Common myeloid progenitor, CD34-positive (primary cell): ENCODE measurements at regions not wholly inside any gene's neighbourhood (a gene's known extent, or its start where the extent isn't known, plus 50 kb on each side); places are given as distances from the start of the nearest gene placed in this dataset.
"Not testable (repeated sequence)": the region's sequence is repeated elsewhere in the genome, so short reads cannot be mapped to it uniquely, and the experiment has no call there.

Source experiments
- CTCF ChIA-PET: fragments of 350-600 bp; sonication (Branson Sonifier 250); formaldehyde crosslinking; loops from one replicate; lab custom pipeline; 2021; ENCODE audit warnings: antibody characterized with exemption; lab: Charles Lee
- POLR2A ChIA-PET: fragments of 350-600 bp; sonication (Branson Sonifier 250); formaldehyde crosslinking; loops from one replicate; lab custom pipeline; 2021; ENCODE audit warnings: antibody characterized with exemption; lab: Charles Lee
- DNase-seq, 3 donors: peaks; one replicate each; pipeline versions ENCODE4 v3.0.0 to v3.0.0-alpha.2; 2013
- H3K27ac ChIP-seq, 2 experiments: 1 replicate in 1 of 2; 2 replicates in 1 of 2; pipeline ENCODE4 v1.7.0; 2013; ENCODE audit warnings: inconsistent platforms in 2 of 2, low read length in 2 of 2, mild to moderate bottlenecking in 2 of 2, low read depth in 1 of 2, moderate library complexity in 1 of 2; ENCODE audit not compliant: severe bottlenecking in 2 of 2, insufficient read depth in 1 of 2, poor library complexity in 1 of 2
- H3K27me3 ChIP-seq, 5 experiments: replicated peaks in 2 of 5; 1 replicate in 3 of 5; 2 replicates in 2 of 5; pipeline versions ENCODE4 v1.6.1 to v1.7.0; 2013; ENCODE audit warnings: low read length in 4 of 5, mild to moderate bottlenecking in 2 of 5, moderate library complexity in 2 of 5, inconsistent platforms in 1 of 5; ENCODE audit not compliant: insufficient read depth in 5 of 5, control insufficient read depth in 4 of 5
- H3K36me3 ChIP-seq, 4 experiments: 1 replicate in 2 of 4; 2 replicates in 2 of 4; pipeline versions ENCODE4 v1.6.1 to v1.7.0; 2013; ENCODE audit warnings: low read length in 3 of 4, control low read depth in 1 of 4, mild to moderate bottlenecking in 1 of 4; ENCODE audit not compliant: control insufficient read depth in 4 of 4, insufficient read depth in 4 of 4
- H3K4me1 ChIP-seq, 4 experiments: 1 replicate in 3 of 4; 2 replicates in 1 of 4; pipeline versions ENCODE4 v1.6.1 to v1.7.1; 2013; ENCODE audit warnings: low read length in 3 of 4, mild to moderate bottlenecking in 3 of 4, control low read depth in 1 of 4, inconsistent platforms in 1 of 4, moderate library complexity in 1 of 4; ENCODE audit not compliant: control insufficient read depth in 4 of 4, insufficient read depth in 4 of 4; ENCODE audit errors: control extremely low read depth in 1 of 4
- H3K4me3 ChIP-seq, 7 experiments: 1 replicate in 4 of 7; 2 replicates in 3 of 7; pipeline versions ENCODE4 v1.5.1 to v1.7.0; 2013; ENCODE audit warnings: mild to moderate bottlenecking in 7 of 7, low read length in 6 of 7, moderate library complexity in 6 of 7, inconsistent platforms in 2 of 7, low read depth in 2 of 7, control low read depth in 1 of 7; ENCODE audit not compliant: insufficient read depth in 4 of 7, control insufficient read depth in 1 of 7; ENCODE audit errors: extremely low read depth in 1 of 7
- H3K9me3 ChIP-seq, 5 experiments: 1 replicate in 4 of 5; 2 replicates in 1 of 5; pipeline versions ENCODE4 v1.6.1 to v1.7.1; 2013; ENCODE audit warnings: low read length in 4 of 5, mild to moderate bottlenecking in 2 of 5, inconsistent platforms in 1 of 5, low read depth in 1 of 5, moderate library complexity in 1 of 5; ENCODE audit not compliant: control insufficient read depth in 4 of 5, insufficient read depth in 2 of 5; ENCODE audit errors: control extremely low read depth in 1 of 5
- WGBS: methylation state at CpG from one replicate; pipeline ENCODE4 v1.1.5; 2013; ENCODE audit not compliant: insufficient coverage; 5-methylcytosine and 5-hydroxymethylcytosine counted together

GRCh38 chr14:53406519-53406918 is 253.4 kb upstream of the DDHD1 start:
- H3K27ac ChIP-seq: no peak overlapping the region
- no peaks in the 10 kb centered on the region for H3K36me3 ChIP-seq
- ChIA-PET POLR2A (no interaction called here), CTCF (no interaction called here)
- H3K27me3 ChIP-seq: no peaks in the 10 kb centered on the region
- no peaks in the 10 kb centered on the region for H3K4me1 ChIP-seq
- WGBS: no CpG with 5 or more reads among the region's 1 CpG
- H3K4me3 ChIP-seq: no peak overlapping the region
- no peaks in the 10 kb centered on the region for H3K9me3 ChIP-seq
- DNase-seq: no peak

- no peaks in the 10 kb centered on the region for H3K36me3 ChIP-seq
- DNase-seq: no peak
- H3K27me3 ChIP-seq: no peaks in the 10 kb centered on the region
- no peaks in the 10 kb centered on the region for H3K4me1 ChIP-seq
- H3K4me3 ChIP-seq: no peak overlapping the region
- ChIA-PET CTCF (no interaction called here), POLR2A (no interaction called here)
- no peaks in the 10 kb centered on the region for H3K9me3 ChIP-seq
- H3K27ac ChIP-seq: no peak overlapping the region
- 100% methylated on average over 1 of the region's 3 CpGs for WGBS
Observed at GRCh38 chr14:53401646-53402045, 248.5 kb upstream of the DDHD1 start.

GRCh38 chr14:53399057-53399456 is 245.9 kb upstream of the DDHD1 start:
- no peak overlapping the region for H3K27ac ChIP-seq
- no peaks in the 10 kb centered on the region for H3K36me3 ChIP-seq
- POLR2A ChIA-PET: no interaction called here
- CTCF ChIA-PET: interaction anchor here (1.1 kb wide), 1 partner anchor 15 kb away, joined by 3 read pairs; no protein-coding TSS in a partner anchor
- 95% methylated on average over 3 of the region's 7 CpGs for WGBS
- H3K4me1 ChIP-seq: no peaks in the 10 kb centered on the region
- no peaks in the 10 kb centered on the region for H3K27me3 ChIP-seq
- no peak overlapping the region for H3K4me3 ChIP-seq
- H3K9me3 ChIP-seq: peaks cover 0 to 9% (median 5%) of the 10 kb centered on the region in 5 experiments
- DNase-seq: peak in 1 of 3 donors; percentile 3

GRCh38 chr14:53398616-53399015 is 245.5 kb upstream of the DDHD1 start:
- POLR2A ChIA-PET: no interaction called here
- Histone ChIP-seq H3K27ac (no peak overlapping the region), H3K36me3 (no peaks in the 10 kb centered on the region), H3K27me3 (no peaks in the 10 kb centered on the region), H3K4me1 (no peaks in the 10 kb centered on the region), H3K9me3 (peaks cover 0 to 9% (median 5%) of the 10 kb centered on the region in 5 experiments), H3K4me3 (no peak overlapping the region)
- no peak for DNase-seq
- whole genome bisulfite sequencing: 83% methylated on average over 1 of the region's 2 CpGs
- CTCF ChIA-PET: interaction anchor here (0.9 to 1.1 kb wide), 2 partner anchors 9 to 15 kb away, joined by 3 read pairs; no protein-coding TSS in a partner anchor

GRCh38 chr14:53395267-53395666 is 242.1 kb upstream of the DDHD1 start:
- POLR2A ChIA-PET, H3K36me3 ChIP-seq, CTCF ChIA-PET, H3K27ac ChIP-seq, H3K4me3 ChIP-seq, H3K4me1 ChIP-seq, H3K27me3 ChIP-seq: not testable (repeated sequence)
- peak in 1 of 3 donors; percentile 3 for DNase-seq
- H3K9me3 ChIP-seq: peaks cover 3 to 13% (median 5%) of the 10 kb centered on the region in 5 experiments
- 100% methylated on average over 1 of the region's 4 CpGs for WGBS

GRCh38 chr14:53391631-53392285 is 238.6 kb upstream of the DDHD1 start:
- no peak overlapping the region for H3K27ac ChIP-seq
- no peak for DNase-seq
- no peaks in the 10 kb centered on the region for H3K27me3 ChIP-seq
- CTCF ChIA-PET: no interaction called here
- peaks cover 3 to 13% (median 5%) of the 10 kb centered on the region in 5 experiments for H3K9me3 ChIP-seq
- 100% methylated on average over 2 of the region's 4 CpGs for WGBS
- H3K4me1 ChIP-seq: no peaks in the 10 kb centered on the region
- POLR2A ChIA-PET: no interaction called here
- H3K4me3 ChIP-seq: no peak overlapping the region
- H3K36me3 ChIP-seq: no peaks in the 10 kb centered on the region

- ChIA-PET CTCF (no interaction called here), POLR2A (no interaction called here)
- Histone ChIP-seq H3K27ac (no peak overlapping the region), H3K27me3 (no peaks in the 10 kb centered on the region), H3K9me3 (peaks cover 3 to 13% (median 5%) of the 10 kb centered on the region in 5 experiments), H3K4me3 (no peak overlapping the region), H3K4me1 (no peaks in the 10 kb centered on the region), H3K36me3 (no peaks in the 10 kb centered on the region)
- WGBS: 95% methylated on average over 2 of the region's 2 CpGs
- DNase-seq: no peak
Observed at GRCh38 chr14:53391156-53391555, 238.0 kb upstream of the DDHD1 start.
